Right kidney (tissue), 1 donor: ENCODE measurements at regions not wholly inside any gene's neighbourhood (a gene's known extent, or its start where the extent isn't known, plus 50 kb on each side); places are given as distances from the start of the nearest gene placed in this dataset.

Experiments used
- DNase-seq: peaks from one replicate; pipeline ENCODE4 v3.0.0-alpha.2; 2016

DNA sequence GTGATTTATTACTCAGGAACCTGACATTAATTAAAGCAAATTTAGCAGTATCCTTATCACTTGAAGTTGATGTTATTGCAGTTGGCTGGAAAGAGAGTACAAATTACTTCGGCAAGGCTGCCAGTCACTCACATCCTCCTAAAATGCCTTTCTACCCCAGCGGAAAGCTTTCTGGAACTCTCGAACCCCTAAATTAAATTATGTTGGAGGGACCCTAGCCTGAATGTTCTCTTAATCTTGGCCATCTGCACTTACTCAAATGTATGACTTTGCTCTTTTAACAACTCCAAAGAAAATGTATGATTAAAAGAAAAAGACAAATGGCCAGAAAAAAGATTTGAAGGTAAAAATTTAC is 242.6 kb upstream of the USP25 start:
- no peak for DNase-seq

DNA sequence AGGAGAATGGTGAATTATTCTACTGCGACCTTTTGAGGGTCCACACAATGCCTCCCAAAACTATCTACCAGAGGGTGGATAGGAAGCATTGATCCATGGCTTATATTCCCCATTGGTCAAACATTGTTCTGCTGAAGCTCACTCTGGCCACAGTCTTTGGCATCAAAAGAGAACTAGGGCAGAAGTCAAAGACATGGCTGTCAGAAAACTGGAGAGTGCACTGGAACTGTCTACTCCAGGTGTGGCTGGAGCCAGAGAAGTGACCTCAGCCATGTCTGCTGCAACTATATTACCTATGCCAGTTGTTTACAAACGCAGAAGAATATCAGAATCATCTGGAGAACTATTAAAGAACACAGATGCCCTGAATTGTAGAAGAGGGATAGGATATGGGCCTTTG is 238.7 kb upstream of the USP25 start:
- DNase-seq = no peak

DNA sequence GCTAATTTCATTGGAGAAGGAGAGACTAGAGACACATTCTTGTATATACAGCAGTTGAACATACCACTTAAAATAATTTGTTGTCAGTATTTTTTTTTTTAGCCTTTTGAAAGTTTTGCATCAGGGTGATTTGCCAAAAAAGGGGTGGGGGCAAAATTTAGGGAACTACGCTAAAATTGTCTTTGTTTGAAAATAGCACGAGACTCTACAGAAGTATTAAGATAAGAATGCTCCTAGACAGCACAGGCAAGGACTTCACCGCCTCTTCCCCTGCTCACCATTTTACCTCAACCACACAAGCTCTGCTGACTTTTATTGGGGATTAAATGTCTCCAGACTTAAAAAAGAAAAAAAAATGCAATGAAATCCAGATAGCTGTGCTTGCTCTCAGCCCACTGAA is 236.1 kb upstream of the USP25 start:
- DNase-seq = no peak

DNA sequence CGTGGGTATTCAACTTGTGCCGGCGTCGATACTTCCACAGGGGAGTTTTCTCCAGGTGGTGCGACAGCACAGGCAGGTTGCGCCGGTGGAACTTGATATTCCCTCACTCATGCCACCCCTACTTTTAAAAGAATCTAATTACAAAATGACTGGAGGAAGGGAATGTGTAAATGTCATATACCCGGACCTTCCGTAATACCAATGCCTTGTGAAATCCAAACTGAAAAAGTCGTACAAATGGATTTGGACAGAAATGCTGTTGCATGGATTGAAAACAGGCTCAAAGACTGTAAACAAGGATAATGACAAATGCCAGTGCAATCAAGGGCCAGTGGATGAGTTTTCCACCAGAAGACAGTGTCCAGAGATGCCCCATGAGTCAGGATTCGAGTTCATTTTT is 235.3 kb upstream of the USP25 start:
- no peak for DNase-seq

DNA sequence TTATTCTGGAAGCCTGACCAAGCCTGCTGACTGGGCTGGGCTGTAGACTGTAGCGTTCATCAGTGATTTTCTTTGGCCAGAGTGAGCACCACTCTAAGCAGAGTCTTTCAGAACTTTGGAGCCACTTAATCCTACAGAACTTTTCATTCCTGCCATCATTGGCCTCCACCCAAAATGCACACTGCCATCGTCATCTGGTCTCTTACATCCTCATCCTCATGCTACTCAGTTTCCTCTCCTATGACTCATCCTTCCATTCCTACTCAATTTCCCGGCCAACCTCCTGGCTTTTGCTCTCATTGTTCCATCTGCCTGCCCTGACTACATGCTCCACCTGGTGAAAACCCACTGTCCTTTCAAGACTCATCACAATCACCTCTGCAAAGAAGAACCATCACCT is 233.8 kb upstream of the USP25 start:
- no peak for DNase-seq

DNA sequence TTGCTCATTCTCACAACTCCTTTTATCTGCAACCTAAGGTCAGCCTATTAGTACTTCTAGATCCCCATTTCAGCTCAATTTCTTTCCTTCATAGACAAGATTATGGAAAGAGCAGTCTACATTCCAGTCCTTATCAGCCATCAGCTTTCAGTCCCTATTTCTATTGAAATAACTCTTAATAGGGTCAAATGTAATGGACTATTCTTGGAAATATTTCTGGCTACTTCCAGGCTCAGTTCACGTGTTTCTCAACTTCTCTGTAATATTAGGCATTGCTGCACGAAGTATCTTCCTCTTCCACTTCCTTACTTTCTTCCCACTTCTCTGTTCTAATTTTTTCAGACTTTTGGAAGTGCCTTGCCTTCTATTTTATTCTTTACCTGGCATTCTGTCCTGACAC is 232.9 kb upstream of the USP25 start:
- DNase-seq = no peak

DNA sequence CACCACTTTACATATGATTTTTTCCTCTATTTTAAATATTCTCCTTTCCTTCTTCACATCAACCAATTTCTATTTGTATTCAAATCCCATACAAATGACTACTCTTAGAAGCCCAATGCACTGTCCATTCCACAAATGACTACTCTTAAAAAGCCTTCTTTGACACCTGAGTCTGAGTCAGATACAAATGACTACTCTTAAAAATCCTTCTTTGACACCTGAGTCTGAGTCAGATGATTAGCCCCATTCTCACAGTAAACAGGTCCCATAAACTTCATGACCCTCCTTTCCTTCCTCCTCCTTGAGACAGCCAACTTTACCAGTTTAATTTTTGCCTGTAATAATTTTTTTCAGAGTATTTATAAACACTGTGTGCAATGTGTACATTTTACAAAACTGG is 231.3 kb upstream of the USP25 start:
- no peak for DNase-seq

DNA sequence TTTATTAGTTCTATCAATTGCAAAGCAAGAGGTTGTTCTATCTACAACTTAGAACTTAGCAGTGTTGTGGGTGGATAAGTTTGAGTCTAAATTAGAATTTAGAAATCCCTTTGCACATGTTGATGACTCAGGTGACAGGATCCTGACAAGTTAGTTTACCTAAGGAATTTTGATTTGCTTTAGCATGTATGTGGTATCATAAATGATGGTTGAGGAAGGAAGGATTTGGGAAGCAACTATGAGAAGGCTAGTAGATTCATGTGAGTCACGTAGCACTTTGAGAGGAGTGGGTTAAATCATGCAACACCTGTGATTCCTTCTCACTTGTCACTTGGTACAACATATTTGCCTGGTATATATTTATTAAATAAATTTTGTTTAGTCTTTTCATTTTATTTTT is 223.7 kb upstream of the USP25 start:
- no peak for DNase-seq

DNA sequence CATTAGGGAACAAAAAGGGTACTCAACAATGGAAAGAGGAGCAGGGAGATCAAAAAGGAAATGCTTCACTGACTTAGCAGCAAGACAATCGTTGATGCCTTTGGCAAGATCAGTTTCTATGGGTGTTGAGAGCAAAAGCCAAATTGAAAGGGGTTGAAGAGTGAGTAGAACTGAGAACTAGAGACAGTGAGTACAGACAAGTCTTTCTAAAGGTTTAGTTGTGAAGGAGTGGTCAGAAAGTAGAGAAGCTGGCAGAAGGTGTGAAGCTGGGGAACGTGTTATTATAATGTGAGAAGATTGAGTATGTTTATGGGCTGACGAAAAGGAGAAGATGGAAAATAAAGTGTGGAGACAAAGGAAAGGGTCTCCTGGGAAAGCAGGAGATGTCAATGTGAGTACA is 221.2 kb upstream of the USP25 start:
- no peak for DNase-seq

DNA sequence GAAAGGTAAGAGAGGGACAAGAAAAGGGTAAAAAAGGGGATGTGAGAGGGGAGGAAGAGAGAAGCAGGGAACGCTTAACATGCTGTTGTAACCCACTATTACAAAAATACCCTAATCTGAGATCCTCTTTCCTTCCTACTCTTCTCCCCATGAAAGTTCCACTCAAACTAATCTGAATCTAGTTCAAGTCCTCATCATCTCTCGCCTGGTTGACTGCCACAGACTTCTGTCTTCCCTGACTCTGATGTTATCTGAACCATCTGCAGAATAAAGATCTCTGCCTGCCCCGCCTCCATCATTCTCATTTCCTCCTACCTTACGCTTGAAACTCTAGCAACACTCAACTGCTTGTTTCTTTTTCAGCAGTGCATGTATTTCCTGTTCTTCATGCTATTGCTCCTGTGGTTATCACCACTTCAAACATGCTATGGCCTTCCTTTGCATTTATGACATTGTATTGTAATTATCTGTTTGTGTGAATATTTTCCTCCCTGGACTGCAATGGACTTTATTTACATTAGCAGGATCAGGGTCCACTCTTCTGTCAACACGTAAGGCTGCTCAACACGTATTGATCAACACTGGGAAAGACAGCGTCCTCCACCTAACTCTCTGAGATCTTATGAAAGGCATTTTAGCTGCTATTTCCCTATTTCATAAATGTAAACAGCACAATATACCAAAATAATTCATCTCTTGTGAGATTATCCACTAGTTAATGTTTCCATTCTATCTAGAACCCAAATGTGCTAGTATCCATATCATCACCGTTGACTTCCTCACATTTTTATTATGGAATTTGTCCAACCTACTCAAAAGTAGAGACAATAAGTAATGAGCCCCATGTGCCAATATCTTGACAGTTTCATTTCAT is 215.5 kb upstream of the USP25 start:
- DNase-seq = no peak

DNA sequence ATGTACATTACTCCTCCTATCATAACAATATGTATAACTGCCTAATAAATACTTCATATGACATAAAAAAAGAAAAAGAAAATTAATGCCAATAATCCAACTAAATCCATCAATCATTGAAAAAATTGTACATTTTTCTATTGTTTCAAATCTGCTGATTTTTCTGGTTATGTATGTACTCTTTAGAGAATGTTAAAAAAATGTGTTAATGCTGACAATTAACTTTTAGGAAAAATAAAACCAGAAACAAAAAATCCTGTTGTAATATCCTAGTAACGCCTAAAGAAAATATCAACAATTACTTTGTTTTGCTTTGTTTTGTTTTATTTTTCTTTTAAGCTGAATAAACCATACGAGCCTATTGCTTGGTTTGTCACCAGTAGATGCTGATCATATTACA is 213.9 kb upstream of the USP25 start:
- DNase-seq = no peak

DNA sequence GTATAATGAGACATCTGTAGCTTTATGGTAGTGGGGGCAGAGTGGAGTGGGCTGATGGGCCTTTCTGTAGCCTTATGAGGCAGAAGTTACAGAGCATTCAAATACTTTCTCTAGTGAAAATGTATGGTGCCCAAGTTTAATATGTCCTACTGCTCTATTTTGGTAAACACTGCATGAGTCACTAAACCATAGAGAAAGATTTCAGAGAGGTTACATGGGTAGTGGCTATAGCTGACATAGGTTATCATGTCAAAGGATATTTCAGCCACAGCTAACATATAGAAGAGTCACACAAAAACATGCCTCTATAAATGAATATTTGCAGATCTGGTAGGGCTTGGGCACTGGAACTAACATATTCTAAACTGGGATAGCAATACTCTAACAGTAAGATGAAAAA is 212.4 kb upstream of the USP25 start:
- DNase-seq = no peak

DNA sequence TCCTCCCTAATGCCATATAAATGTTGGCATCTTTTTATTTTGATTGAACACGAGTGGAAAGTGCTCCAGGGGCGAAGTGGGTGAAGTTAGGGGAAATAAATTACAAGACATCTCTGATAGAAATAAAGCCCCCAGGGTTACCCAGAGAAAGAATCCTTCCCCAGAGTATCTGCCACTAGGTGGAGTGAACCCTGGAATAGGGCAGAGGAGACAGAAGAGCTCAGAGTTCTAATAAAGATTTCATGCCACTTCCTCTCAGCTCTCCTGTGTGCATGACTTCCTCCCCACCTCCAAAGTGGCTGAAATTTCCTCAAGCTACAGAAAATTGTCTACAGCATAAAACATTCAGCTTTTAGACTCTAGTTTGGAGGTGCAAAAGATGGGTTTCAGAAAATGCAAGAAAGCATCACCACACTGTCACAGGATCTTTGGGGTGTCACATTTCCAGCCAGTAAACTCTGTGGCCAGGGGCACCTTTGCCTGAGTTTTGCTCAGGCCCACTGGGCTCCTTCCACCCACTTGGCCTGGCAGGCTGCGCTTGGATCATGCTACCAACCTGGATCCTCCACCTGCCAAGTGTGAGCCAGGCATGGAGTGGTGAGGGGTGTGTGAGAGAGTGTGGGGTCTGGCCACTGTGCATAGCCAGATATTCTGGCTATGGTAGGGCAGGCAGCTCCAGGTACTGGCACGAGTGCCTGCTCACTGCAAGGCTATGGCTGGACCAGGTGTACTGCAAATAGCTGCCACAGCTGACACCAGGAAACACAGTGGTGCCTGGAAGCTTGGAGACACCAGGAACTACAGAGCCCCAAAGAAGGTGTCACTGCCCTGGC is 208.8 kb upstream of the USP25 start:
- no peak for DNase-seq

DNA sequence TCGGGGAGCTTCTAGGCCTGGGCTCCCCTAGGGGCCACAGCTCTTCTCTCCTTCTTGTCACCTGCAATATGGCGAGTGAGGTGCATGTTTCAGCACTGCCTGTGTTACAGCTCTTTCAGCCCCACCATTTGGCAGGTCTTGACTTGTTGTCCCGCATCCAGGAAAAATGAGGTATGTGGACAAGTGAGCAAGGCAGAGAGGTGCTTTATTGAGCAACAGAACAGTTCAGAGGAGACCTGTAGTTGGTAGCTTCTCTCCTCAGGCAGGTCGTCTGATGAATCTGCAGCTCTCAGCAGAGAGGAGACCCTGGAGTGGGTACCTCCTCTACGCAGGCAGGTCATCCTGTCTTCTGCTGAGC is 208.2 kb upstream of the USP25 start:
- DNase-seq = no peak

DNA sequence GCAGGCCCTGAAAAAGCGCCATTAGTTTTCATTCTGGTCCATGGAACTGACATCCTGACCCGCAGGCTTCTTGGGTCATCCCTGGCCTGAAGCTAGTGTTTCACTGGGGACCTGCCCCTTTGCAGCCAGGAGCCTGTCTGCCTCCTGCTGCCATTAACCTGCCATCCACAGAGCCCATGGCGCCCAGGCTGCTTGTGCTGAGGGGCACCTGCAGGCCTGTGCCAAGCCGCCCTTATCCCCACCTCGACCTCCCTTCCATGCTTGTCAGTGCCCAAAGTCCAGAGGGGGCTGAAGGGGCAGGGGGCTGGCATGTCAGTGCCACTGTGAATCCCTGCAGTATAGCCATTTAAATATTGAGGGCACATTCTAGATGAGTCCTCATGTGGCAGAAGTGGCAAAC is 207.6 kb upstream of the USP25 start:
- no peak for DNase-seq

DNA sequence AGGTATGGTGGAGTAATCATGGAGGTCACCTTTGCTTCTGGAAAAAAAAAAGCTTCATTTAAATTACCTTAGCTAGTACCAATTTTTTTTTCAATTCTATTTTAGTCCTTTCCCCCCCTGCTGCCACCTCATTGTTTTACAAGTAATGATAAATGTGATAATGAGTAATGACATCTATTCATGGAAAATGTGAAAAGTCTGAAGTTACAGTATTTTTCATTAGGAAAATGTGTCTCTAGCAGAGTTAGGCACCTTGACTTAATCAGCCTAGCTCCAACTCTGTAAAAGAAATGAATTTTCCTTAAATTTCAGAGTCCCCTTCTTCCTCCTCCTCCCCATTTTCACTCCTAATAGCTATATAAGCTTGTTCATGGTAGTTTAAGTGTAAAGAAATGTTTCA is 204.9 kb upstream of the USP25 start:
- DNase-seq = no peak

DNA sequence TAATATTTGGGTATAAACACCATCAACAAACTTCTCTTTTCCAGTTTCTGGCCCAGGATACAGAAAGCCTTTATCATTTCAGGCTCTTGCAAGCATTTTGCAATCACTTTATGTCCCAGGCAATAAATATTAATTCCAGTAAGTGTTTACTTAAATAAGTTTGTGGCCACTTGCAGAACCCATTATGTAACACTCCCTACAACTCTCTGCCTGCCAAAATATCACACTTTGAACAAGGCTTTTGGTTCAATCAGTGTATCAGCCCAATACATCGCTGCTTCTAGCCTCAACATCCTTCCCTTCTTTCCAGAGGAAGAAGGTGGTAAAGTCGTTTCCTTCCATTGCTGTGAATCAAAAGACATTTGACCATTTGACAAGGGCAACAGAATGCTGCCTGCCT is 203.0 kb upstream of the USP25 start:
- no peak for DNase-seq

DNA sequence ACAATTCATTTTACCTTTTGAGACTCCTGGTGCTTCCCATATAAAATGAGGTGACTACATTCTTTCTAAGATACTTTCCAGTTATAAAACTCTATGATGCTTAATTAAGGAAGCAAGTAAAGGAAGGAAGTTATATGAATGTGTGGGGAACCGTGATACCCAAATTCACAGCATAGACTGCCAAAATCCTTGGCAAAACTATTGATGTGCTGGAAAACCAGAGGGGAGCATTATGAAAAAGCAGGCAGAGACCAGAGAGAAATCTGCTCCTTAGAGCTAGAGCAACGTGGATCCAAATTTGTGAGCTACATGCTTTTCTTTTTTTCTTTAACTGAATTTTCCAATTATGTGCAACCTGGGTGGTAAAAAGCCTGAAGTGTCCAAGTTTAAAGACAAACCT is 201.4 kb upstream of the USP25 start:
- DNase-seq = no peak

DNA sequence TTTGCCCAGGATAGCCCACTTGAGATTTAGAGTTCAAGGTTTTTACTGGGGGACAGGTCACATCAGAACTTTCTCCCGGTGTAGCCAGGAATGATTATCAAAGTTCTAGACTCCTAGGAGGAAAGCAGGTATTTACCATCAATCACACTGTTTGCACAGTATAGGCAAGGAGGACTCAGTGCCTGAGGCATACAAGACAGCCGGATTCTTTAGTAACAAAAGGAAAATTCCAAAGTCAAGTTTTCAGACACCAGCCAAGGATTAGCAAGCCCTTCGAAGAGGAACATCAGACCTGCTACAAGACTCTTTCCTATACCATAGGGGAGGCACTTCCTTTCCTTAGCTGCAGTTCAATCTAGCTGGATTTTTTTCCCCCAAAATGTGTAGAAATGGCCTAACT is 197.8 kb upstream of the USP25 start:
- no peak for DNase-seq

DNA sequence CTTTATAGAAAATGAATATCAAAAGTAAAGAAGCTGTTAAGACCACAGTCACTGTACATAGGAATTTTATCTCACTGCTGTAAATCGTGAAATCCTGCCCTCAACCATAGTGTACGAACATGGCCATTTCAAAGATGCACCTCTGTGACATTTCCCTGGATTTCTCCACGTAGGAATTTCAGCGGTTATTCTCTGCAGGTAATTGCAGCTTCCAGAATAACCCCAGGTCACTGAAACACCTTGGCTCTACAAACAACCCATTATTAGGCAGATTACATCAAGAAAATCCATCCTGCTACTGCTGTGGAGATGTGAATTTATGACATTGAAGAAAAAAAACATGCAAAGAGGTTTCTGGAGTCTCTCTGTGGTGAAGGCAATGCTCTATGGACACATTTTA is 196.2 kb upstream of the USP25 start:
- no peak for DNase-seq

DNA sequence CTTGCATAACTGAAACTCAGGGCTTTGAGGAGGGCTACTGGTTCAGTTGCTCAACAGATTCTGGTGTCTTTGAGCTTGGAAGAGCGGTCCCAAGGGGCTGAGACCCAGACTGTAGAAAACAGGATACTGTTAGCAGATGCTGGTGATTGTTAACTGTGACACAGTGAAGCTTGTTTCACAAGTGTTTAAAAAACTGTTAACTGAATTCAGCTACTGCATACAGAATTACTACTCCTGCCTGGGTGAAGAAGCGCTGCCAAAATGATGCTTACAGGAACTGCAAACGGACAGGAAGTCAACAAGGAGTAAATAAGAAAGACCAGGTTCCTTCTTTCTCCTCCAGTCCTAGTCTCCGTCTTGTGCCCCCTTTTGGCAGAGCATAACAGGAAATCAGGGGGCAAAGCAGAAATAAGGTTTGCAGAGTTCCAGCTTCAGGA is 195.3 kb upstream of the USP25 start:
- no peak for DNase-seq

DNA sequence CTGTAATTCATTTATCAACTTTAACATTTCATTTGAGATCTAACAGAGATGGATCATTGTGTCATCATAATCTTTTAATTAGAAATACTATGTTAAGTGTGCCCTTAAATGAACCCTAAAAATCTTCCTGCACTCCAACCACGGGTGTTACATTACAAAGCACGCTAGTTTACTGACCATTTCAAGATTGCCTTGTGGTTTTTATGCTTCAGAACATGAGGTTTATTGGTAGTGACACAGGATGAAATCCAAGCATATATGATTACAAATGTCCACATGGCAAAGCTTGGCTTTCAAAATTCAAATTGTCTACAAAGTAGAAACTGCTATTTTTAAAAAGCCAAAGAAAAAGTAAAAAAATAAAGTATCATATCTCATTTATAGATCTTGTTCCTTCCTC is 190.4 kb upstream of the USP25 start:
- no peak for DNase-seq

DNA sequence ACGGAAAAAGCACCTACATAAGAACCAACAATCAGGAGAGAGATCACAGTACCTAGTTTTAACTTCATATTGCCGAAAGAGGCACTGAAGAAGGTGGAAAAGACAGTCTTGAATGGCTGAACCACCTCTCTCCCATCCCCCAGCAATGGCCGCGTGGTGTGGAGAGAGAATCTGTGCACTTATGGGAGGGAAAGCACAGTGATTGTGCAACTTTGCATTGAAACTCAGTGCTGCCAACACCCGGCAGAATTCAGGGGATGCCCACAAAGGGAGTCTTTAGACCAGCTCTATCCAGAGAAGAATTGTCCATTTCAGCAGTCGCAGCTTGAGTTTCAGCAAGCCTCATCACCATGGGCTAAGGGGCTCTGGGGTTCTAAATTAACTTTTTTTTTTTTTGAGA is 186.3 kb upstream of the USP25 start:
- DNase-seq = no peak

DNA sequence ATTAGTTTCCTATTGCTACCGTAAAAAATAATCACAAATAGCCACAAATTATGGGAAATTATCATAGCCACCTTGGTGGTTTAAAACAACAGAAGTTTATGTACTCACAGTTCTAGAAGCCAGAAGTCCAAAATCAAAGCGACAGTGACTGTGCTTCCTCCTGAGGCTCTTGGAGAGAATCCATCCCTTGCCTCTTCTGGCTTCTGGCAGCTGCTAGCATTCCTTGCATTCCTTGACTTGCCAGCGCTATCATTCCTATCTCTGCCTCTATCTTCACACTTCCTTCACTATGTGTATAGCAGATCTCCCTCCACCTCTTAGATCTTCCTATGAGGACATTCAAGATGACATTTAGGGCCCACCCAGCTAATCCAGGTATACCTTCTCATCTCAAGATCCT is 180.1 kb upstream of the USP25 start:
- DNase-seq = no peak
